Body of pancreas (tissue), 4 donors: ENCODE measurements at regions not wholly inside any gene's neighbourhood (a gene's known extent, or its start where the extent isn't known, plus 50 kb on each side); places are given as distances from the start of the nearest gene placed in this dataset.

Experiments used
- POLR2A ChIP-seq, 3 donors: fragments of 450-650 bp; IDR thresholded peaks; one replicate each; pipeline ENCODE4 v1.6.1; 2016; ENCODE audit warnings: antibody characterized with exemption in 3 of 3, mild to moderate bottlenecking in 2 of 3
- TF ChIP-seq, protein P1 (sequence below), 7 experiments: fragments of 450-650 bp in 4 of 7; fragments of 200-600 bp in 3 of 7; sonication (generic) in 3 of 7; IDR thresholded peaks; one replicate each; pipeline ENCODE4 v1.5.1; 2016 to 2019; ENCODE audit warnings: antibody characterized with exemption in 7 of 7

GRCh38 chr4:134645778-134646177, 444.2 kb upstream of the PABPC4L start:
- TF ChIP-seq, protein P1, sequence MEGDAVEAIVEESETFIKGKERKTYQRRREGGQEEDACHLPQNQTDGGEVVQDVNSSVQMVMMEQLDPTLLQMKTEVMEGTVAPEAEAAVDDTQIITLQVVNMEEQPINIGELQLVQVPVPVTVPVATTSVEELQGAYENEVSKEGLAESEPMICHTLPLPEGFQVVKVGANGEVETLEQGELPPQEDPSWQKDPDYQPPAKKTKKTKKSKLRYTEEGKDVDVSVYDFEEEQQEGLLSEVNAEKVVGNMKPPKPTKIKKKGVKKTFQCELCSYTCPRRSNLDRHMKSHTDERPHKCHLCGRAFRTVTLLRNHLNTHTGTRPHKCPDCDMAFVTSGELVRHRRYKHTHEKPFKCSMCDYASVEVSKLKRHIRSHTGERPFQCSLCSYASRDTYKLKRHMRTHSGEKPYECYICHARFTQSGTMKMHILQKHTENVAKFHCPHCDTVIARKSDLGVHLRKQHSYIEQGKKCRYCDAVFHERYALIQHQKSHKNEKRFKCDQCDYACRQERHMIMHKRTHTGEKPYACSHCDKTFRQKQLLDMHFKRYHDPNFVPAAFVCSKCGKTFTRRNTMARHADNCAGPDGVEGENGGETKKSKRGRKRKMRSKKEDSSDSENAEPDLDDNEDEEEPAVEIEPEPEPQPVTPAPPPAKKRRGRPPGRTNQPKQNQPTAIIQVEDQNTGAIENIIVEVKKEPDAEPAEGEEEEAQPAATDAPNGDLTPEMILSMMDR (IDR thresholded peaks at IDR 0.05): no peak
- no peak for TF ChIP-seq POLR2A (IDR thresholded peaks at IDR 0.05)
